HL-60 (cell line): ENCODE measurements at regions not wholly inside any gene's neighbourhood (a gene's known extent, or its start where the extent isn't known, plus 50 kb on each side); places are given as distances from the start of the nearest gene placed in this dataset.

Experiments used
- DNase-seq, 2 experiments: peaks; one replicate each; pipeline ENCODE4 v3.0.0-alpha.2; 2010 to 2020; ENCODE audit warnings: low read depth in 1 of 2, low spot score in 1 of 2
- H3K27ac ChIP-seq: fragments of 250-450 bp; sonication (Bioruptor Pico); replicated peaks from 2 replicates; pipeline ENCODE4 v1.5.1; 2020; ENCODE audit warnings: mild to moderate bottlenecking, moderate library complexity
- H3K27me3 ChIP-seq: fragments of 250-450 bp; sonication (Bioruptor Pico); 2 replicates; pipeline ENCODE4 v1.5.1; 2021; ENCODE audit warnings: mild to moderate bottlenecking, moderate library complexity; ENCODE audit not compliant: insufficient read depth, poor library complexity, severe bottlenecking
- H3K4me3 ChIP-seq: replicated peaks from 2 replicates; pipeline ENCODE4 v1.5.1; 2011; ENCODE audit warnings: mild to moderate bottlenecking, control low read depth, low read length; ENCODE audit not compliant: insufficient read depth
- GABPA ChIP-seq: IDR thresholded peaks from 2 replicates; pipeline ENCODE4 v1.6.1; 2012; ENCODE audit warnings: low read depth
- POLR2AphosphoS5 ChIP-seq: IDR thresholded peaks from 2 replicates; pipeline ENCODE4 v1.6.1; 2012; ENCODE audit warnings: low read depth
- SPI1 ChIP-seq: IDR thresholded peaks from 2 replicates; pipeline ENCODE4 v1.6.1; 2012; ENCODE audit warnings: low read depth, mild to moderate bottlenecking, borderline replicate concordance
- TF ChIP-seq, protein P1 (sequence below): IDR thresholded peaks from one replicate; pipeline ENCODE4 v1.5.1; 2011; ENCODE audit warnings: low read length, control low read depth, inconsistent platforms; ENCODE audit not compliant: insufficient read depth
- TF ChIP-seq, protein P2 (sequence below): IDR thresholded peaks from 2 replicates; pipeline ENCODE4 v1.6.1; 2012; ENCODE audit warnings: low read depth; ENCODE audit not compliant: insufficient replicate concordance

DNA sequence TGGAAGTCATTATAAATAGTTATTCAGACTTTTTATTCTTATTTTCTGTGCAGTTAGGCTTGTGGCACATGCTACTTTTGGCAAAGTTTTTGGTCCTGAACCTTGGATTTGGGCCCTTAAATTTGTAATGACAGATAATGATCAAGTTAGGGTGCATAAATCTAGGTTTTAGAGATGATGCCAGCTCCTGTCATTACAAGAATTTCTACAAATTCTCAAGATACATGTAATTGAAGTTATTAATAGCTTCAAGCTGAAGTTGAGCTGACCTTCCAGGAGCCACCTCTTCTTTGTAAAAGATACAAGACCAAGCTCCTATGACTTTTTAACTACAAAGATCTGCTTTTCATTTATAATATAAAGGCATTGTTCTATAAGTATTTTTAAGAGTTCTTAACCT is 255.6 kb upstream of the UGT8 start:
- Histone ChIP-seq H3K27me3 (no peaks in the 10 kb centered on the region), H3K27ac (no peak overlapping the region), H3K4me3 (no peak overlapping the region)
- TF ChIP-seq, protein P1, sequence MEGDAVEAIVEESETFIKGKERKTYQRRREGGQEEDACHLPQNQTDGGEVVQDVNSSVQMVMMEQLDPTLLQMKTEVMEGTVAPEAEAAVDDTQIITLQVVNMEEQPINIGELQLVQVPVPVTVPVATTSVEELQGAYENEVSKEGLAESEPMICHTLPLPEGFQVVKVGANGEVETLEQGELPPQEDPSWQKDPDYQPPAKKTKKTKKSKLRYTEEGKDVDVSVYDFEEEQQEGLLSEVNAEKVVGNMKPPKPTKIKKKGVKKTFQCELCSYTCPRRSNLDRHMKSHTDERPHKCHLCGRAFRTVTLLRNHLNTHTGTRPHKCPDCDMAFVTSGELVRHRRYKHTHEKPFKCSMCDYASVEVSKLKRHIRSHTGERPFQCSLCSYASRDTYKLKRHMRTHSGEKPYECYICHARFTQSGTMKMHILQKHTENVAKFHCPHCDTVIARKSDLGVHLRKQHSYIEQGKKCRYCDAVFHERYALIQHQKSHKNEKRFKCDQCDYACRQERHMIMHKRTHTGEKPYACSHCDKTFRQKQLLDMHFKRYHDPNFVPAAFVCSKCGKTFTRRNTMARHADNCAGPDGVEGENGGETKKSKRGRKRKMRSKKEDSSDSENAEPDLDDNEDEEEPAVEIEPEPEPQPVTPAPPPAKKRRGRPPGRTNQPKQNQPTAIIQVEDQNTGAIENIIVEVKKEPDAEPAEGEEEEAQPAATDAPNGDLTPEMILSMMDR: no peak
- TF ChIP-seq GABPA (no peak), POLR2AphosphoS5 (no peak)
- DNase-seq: no peak

DNA sequence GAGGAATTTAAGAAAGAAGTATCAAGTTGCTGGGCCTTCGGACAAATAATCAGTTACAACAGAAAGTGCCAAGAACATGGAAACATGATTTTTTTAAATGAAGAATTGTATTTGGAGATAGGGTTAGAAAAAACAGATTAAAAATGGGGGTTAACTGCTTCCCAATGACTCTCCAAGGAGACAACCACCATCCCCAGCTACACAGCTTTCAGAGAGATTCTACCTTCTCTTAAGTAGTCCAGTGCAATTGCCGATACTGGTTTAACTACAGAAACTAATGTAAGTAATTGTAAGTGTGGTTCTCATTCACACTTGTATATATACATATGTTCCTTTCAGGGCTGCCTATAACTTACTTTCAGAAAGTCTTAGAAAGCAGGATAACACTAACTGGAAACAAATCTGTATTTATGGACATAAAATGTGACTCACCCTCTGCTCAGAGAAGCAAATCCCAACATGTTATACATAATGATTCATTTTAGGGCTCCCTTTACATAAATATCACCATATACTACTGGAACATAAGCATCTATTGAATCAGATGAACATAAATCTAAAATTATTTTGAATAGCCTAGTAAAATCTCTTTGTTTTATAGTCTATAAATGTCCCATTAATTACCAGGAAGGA is 248.9 kb upstream of the UGT8 start:
- TF ChIP-seq, protein P2, sequence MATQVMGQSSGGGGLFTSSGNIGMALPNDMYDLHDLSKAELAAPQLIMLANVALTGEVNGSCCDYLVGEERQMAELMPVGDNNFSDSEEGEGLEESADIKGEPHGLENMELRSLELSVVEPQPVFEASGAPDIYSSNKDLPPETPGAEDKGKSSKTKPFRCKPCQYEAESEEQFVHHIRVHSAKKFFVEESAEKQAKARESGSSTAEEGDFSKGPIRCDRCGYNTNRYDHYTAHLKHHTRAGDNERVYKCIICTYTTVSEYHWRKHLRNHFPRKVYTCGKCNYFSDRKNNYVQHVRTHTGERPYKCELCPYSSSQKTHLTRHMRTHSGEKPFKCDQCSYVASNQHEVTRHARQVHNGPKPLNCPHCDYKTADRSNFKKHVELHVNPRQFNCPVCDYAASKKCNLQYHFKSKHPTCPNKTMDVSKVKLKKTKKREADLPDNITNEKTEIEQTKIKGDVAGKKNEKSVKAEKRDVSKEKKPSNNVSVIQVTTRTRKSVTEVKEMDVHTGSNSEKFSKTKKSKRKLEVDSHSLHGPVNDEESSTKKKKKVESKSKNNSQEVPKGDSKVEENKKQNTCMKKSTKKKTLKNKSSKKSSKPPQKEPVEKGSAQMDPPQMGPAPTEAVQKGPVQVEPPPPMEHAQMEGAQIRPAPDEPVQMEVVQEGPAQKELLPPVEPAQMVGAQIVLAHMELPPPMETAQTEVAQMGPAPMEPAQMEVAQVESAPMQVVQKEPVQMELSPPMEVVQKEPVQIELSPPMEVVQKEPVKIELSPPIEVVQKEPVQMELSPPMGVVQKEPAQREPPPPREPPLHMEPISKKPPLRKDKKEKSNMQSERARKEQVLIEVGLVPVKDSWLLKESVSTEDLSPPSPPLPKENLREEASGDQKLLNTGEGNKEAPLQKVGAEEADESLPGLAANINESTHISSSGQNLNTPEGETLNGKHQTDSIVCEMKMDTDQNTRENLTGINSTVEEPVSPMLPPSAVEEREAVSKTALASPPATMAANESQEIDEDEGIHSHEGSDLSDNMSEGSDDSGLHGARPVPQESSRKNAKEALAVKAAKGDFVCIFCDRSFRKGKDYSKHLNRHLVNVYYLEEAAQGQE: no peak
- TF ChIP-seq SPI1: no peak
- no peak for TF ChIP-seq POLR2AphosphoS5
- TF ChIP-seq GABPA: no peak
- TF ChIP-seq, protein P1: no peak
- Histone ChIP-seq H3K27me3 (no peaks in the 10 kb centered on the region), H3K4me3 (no peak overlapping the region), H3K27ac (no peak overlapping the region)
- DNase-seq: no peak

DNA sequence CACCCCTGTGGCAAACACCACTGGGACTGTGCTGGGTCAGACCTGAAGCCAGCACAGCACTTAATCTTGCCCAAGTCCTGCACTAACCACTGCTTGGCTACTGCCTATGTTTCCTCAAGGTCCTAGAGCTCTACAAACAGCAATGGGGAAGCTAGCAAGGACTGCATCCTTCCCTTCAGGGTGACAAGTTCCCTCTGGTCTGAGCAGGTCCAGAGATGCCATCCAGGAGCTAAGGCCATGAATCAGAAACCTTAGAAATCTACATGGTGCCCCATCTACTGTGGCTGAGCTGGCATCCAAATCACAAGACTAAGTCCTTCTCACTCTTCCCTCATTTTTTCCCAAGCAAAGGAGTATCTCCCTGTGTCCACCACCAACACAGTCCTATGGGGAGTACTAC is 239.7 kb upstream of the UGT8 start:
- TF ChIP-seq, protein P1: no peak
- TF ChIP-seq SPI1 (no peak), POLR2AphosphoS5 (no peak), GABPA (no peak)
- TF ChIP-seq, protein P2: no peak
- Histone ChIP-seq H3K27ac (no peak overlapping the region), H3K4me3 (no peak overlapping the region), H3K27me3 (no peaks in the 10 kb centered on the region)
- no peak for DNase-seq

DNA sequence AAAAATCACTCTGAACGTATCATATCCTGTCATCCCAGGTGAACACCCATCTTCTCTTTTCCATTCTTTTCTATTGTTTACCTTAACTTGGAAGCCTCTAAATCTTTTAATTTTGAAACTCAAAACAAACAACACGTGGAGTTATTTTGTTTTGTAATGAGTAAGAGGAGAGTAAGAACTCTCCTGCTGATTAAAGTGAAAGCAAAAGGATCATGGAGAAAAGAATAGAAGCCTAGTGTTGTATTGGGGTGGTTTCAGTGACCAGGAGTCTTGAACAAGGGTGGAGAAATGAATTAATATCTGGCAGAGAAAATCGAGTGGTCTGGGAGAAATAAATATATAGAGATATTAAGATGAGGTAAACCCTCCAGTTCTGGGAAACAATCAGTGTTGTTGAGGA is 237.4 kb upstream of the UGT8 start:
- H3K27me3 ChIP-seq: no peaks in the 10 kb centered on the region
- no peak overlapping the region for H3K27ac ChIP-seq
- no peak overlapping the region for H3K4me3 ChIP-seq
- DNase-seq: no peak
- TF ChIP-seq, protein P2: no peak
- TF ChIP-seq SPI1: no peak
- no peak for TF ChIP-seq GABPA
- no peak for TF ChIP-seq POLR2AphosphoS5
- TF ChIP-seq, protein P1: no peak
